Left lobe of liver (tissue), 2 donors: ENCODE measurements at regions not wholly inside any gene's neighbourhood (a gene's known extent, or its start where the extent isn't known, plus 50 kb on each side); places are given as distances from the start of the nearest gene placed in this dataset.

Experiments
- ATAC-seq: fragments of 200-7000 bp; cut with Tn5 transposase; one replicate; pipeline ENCODE4 v1.9.1; 2020; ENCODE audit warnings: mild to moderate bottlenecking, moderate library complexity
- DNase-seq: peaks from one replicate; pipeline ENCODE4 v3.0.0-alpha.2; 2020; ENCODE audit warnings: low spot score
- donor health status: DM: no; HTN: no; CAD: no; lungs with moderate emphysema.
- donor health status: DM: no; HTN: yes; CAD: no.

- no peak for ATAC-seq
- DNase-seq = no peak
Measured at GRCh38 chr9:25613709-25614108, 64.5 kb downstream of the TUSC1 start.

DNA sequence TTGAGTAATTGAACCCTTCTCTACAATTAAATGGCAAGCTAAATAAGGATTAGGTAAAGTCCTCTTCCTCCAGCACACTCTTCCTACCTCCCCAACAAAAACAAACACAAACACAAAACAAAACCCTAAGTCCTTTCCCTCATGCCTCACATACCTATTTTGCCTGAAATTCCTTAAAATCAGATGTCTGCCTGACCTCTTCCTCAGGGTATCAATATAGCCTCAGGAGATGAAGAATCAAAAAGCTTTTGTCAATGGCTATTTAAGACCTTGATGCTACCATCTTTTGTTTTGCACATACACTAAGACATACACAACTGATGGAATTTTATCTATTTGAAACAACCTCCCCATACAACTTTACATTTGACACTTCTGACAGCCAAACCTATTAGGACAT is 75.1 kb downstream of the TUSC1 start:
- DNase-seq (no peak), ATAC-seq (no peak)

GRCh38 chr9:25602400-25603044 is 75.7 kb downstream of the TUSC1 start:
- DNase-seq (no peak), ATAC-seq (no peak)

GRCh38 chr9:25600501-25600900 is 77.7 kb downstream of the TUSC1 start:
- DNase-seq = no peak
- ATAC-seq = no peak

DNA sequence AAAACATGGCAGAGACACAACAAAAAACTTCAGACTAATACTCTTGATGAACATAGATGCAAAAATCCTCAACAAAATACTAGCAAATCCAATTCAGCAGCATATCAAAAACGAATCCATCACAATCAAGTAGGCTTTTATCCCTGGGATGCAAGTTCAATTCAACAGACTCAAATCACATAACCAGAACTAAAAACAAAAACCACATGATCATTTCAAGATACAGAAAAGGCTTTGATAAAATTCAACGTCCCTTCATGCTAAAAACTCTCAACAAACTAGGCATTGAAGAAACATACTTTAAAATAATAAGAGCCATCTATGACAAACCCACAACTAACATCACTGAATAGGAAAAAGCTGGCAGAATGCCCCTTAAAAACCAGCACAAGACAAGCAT is 93.6 kb downstream of the TUSC1 start:
- DNase-seq = no peak
- ATAC-seq = no peak

GRCh38 chr9:25573281-25573680 is 105.0 kb downstream of the TUSC1 start:
- no peak for DNase-seq
- no peak for ATAC-seq

GRCh38 chr9:25571491-25571890 is 106.8 kb downstream of the TUSC1 start:
- DNase-seq (no peak), ATAC-seq (no peak)

GRCh38 chr9:25570802-25571201 is 107.4 kb downstream of the TUSC1 start:
- DNase-seq = no peak
- ATAC-seq = no peak

DNA sequence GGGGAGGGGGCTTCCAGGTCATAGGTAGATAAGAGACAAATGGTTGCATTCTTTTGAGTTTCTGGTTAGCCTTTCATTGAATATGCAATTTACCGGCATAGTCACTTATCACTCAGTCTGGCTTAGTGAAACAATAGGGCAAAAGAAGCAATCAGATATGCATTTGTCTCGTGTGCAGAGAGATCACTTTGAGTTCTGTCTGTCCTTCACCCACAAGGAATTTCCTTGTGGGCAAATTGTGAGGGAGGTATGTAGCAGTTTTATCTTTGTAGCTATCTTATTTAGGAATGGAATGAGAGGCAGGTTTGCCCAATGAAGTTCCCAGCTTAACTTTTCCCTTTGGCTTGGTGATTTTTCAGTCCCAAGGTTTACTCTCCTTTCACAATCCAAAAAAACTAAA is 116.1 kb downstream of the TUSC1 start:
- ATAC-seq = no peak
- DNase-seq = no peak

DNA sequence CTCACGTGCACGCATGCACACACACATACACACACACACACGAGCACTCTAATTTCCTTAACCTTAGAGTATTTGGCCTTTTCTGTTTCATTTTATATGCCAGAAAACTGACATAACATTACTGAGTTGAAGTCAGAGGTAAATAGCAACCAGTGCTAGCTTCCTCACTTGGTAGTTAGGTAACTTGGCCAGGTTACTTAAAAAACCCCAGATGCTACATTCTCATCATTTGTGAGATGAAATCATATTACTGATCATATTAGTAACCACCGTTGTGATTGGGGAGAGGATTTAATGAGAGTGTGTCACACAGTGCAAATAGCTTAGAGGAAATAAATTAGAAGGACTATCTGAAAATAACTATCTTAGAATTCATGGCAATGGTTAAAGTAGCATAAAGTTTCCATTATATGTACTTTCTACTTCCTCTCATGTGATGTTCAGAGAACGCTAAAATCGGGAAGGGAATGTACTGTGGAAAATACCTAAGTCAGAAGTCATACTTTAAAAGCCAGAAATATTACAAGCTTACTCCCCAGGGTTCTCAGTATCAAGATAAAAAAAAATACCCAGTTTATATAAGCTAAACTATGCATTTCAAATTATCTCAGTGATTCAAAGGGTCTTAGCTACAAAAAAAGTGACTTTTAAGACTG is 120.5 kb downstream of the TUSC1 start:
- ATAC-seq (no peak), DNase-seq (no peak)

GRCh38 chr9:25556540-25556939 is 121.7 kb downstream of the TUSC1 start:
- no peak for ATAC-seq
- no peak for DNase-seq

DNA sequence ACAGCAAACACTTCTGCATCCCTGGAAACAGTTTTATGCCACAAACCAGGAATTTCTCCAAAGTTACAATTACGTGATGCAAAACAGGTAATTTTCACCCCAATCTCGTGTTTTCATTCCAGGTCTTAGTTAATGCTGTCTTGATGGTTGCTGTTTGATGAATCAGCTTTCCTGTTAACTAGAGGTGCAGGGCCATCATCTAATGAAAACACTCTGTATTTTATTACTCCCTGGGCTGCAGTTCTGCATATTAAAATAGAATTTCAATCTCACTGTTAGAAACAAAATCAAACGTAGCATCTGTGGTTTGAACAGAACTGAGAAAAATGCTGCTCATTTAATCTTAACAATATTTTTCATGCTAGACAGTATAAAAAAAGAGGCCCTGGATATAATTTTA is 129.4 kb downstream of the TUSC1 start:
- DNase-seq (no peak), ATAC-seq (no peak)

- DNase-seq = no peak
- ATAC-seq = no peak
Measured at GRCh38 chr9:25543806-25544205, 134.4 kb downstream of the TUSC1 start.

DNA sequence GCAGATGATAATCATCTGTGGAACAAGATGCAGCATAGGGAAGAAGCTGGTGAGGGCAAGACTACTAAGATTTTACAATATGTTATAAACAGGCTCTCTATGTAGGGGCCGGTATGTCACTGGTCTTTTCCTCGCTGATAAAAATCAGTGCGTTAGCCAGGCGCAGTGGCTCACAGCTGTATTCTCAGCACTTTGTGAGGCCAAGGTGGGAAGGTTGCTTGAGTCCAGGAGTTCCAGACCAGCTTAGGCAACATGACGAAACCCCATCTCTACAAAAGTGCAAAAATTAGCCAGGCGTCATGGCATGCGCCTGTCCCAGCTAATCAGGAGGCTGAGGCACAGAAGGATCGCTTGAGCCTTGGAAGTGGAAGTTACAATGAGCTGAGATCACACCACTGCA is 135.9 kb downstream of the TUSC1 start:
- DNase-seq (no peak), ATAC-seq (no peak)

DNA sequence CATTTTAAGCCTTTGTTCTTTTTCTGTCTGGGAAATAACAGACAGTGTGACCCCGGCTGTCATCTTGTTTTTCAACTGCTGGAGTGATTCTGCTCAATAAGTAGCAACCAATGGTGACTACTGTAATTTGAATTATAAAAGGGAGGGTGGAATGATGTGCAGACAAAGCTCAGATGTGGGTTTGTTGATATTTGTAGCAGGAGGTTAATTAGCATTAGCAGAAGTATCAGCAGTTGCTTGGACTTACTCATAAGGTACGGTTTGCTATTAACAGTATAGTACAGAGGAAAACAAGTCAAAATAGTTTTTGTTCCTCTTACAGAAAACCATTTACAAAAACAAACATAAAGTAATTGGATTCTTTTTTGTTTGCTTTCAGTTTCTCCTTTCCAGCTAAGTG is 140.4 kb downstream of the TUSC1 start:
- no peak for DNase-seq
- ATAC-seq = no peak

DNA sequence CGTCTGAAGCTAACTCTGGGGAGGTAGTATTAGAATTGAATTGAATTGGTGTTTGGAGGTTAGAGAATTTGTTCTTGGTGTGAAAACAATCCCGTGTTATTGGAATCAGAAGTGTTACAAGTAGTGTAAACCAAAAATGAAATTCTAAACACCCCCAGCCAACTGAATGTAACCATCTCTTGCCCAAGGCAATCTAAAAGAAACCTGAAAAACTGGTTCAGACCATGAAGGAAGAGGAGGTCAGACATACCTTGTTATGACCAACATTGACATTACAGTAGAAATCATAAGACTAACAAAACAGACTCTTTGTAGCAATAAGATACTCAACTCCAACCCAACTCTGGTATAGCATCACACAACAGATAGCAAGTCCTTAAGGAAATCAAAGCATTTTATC is 159.0 kb downstream of the TUSC1 start:
- ATAC-seq (no peak), DNase-seq (no peak)

DNA sequence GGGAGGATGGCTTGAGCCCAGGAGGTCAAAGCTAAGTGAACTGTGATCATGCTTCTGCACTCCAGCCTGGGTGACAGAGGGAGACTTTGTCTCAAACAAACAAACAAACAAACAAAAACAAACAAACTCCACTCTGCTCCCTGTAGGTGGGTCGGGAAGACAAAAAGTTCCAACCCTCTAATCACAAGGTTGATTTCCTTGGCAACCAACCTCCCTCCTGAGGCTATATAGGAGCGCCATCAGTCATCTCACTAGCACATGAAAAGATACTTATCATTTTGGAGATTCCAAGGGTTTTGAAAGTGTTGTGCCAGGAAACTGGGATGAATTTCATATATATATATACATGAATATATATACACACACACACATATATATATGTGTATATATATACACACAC is 160.5 kb downstream of the TUSC1 start:
- DNase-seq (no peak), ATAC-seq (no peak)

DNA sequence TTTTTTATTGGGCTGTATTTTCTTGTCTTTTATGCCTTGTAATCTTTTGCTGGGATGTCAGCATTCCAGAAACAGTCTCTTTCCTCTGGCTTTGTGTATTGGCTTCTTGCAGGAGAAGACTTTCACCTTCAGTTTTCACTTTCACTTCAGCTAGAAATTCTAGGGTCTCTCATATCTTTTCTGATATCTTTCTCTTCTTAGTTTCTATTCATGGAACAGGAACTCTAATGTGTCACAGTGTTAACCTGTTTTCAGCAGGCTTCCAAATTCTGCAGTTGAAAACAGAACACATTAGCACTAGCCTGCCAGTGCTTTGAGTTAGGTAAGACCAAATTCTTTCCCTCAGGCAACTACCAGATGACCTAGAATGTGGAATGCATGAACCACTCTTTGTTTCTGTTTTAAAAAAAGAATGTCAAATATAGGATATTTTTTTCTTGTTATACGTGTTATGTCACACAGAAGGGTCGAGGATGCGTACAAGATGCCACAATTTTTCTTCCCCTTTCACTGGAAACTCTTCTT is 164.7 kb downstream of the TUSC1 start:
- DNase-seq = no peak
- no peak for ATAC-seq

GRCh38 chr9:25505644-25506043 is 172.6 kb downstream of the TUSC1 start:
- no peak for DNase-seq
- ATAC-seq = no peak

GRCh38 chr9:25481372-25481771 is 196.9 kb downstream of the TUSC1 start:
- no peak for DNase-seq
- ATAC-seq = no peak

DNA sequence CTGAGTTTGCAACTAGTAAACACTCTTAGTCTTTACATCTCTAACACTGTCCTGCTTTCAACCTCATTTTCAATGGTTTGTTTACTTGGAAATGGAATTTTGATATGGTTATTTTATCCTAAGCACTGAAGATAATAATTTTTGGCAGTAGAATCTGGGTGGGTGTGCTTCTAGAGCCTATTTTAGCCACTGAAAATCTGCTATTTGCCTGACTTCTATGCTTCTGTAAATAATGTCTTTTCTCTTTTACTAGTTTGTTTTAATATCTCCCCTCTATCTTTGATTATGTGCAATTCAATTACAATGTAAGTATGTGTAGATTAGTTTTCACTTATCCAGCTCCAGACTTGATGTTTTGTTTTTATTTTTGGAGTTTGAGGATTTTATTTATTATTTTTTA is 197.5 kb downstream of the TUSC1 start:
- DNase-seq (no peak), ATAC-seq (no peak)

DNA sequence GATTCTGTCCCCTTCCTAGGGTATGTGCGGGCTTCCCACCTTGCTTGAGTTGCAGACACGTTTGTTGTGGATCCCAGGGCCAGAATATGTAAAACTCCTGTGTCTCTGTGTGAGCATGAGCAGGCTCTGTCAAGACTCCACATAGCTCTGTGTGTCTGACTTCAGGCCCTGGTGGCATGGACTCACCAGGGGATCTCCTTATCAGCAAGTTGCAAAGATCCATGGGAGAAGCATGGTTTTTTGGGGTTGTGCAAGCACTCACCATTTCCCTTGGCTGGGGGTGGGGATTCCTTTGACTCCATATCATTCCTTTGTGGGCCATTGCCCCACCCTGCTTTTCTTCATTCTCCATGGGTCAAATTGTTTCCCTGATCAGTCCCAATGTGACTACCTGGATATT is 205.6 kb downstream of the TUSC1 start:
- DNase-seq = no peak
- ATAC-seq = no peak

DNA sequence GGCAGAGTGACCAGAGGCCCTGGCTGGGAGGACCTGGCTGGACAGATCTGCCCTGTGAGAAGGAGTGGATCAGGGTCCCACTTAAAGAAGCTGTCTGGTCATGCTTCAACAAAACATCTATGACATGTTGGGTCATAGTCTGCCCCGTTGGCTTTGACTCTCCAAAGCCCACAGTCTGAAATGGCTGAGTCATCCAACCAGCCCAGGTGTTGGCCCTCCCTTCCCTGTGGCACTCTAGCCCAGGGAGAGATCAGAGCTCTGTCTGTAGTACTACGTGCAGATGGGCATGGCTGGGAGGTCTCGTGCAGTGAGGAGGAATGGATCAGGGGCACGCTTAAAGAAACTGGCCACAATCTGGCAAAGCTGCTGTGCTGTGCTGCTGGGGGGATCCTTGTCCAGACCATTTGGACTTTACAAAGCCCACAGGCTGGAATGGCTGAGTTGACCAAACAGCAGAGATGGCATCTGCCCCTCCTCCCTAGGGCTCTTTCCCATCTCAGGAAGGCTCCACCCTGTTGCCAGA is 206.1 kb downstream of the TUSC1 start:
- no peak for ATAC-seq

More for the DNA sequence above, 206.1 kb downstream of the TUSC1 start:
- no peak for DNase-seq
